WTC11 (cell line): ENCODE measurements at regions not wholly inside any gene's neighbourhood (a gene's known extent, or its start where the extent isn't known, plus 50 kb on each side); places are given as distances from the start of the nearest gene placed in this dataset.

Source experiments
- ATAC-seq: fragments of 200-7000 bp; cut with Tn5 transposase; 2 replicates; pipeline ENCODE4 v1.10.0; 2021; ENCODE audit warnings: mild to moderate bottlenecking, moderate library complexity
- CTCF ChIA-PET: fragments of 300-600 bp; sonication (Branson Sonifier 250); formaldehyde crosslinking; loops from one replicate; lab custom pipeline; 2021; ENCODE audit warnings: antibody characterized with exemption; lab: Charles Lee
- POLR2A ChIA-PET: fragments of 350-600 bp; sonication (Branson Sonifier 250); formaldehyde crosslinking; loops from one replicate; lab custom pipeline; 2021; ENCODE audit warnings: antibody characterized with exemption; lab: Charles Lee
- DNase-seq: peaks from one replicate; pipeline ENCODE4 v3.0.0; 2021; ENCODE audit warnings: low spot score
- H3K27ac Mint-ChIP-seq: 2 replicates; pipeline ENCODE4 v1.8.0; 2021; ENCODE audit warnings: mixed read lengths
- H3K27me3 Mint-ChIP-seq: 2 replicates; pipeline ENCODE4 v1.8.0; 2021; ENCODE audit warnings: low read depth, mild to moderate bottlenecking, moderate library complexity, mixed read lengths
- H3K36me3 Mint-ChIP-seq: 2 replicates; pipeline ENCODE4 v1.8.0; 2021; ENCODE audit warnings: mixed read lengths
- H3K4me1 Mint-ChIP-seq: 2 replicates; pipeline ENCODE4 v1.8.0; 2022; ENCODE audit warnings: mixed read lengths
- H3K4me3 Mint-ChIP-seq: 2 replicates; pipeline ENCODE4 v1.8.0; 2021; ENCODE audit warnings: mild to moderate bottlenecking, moderate library complexity, mixed read lengths
- H3K9me3 Mint-ChIP-seq: 2 replicates; pipeline ENCODE4 v1.8.0; 2021; ENCODE audit warnings: mixed read lengths
- ARID4B ChIP-seq: sonication (generic); formaldehyde crosslinking; IDR thresholded peaks from 2 replicates; pipeline ENCODE4 v1.8.0; 2023; ENCODE audit warnings: missing genetic modification reagents, mild to moderate bottlenecking, borderline replicate concordance
- ATF3 ChIP-seq: sonication (generic); formaldehyde crosslinking; conservative IDR thresholded peaks from 2 replicates; pipeline ENCODE4 v1.8.1; 2022; ENCODE audit warnings: mild to moderate bottlenecking, missing genetic modification reagents
- CBFB ChIP-seq: sonication (generic); formaldehyde crosslinking; IDR thresholded peaks from 2 replicates; pipeline ENCODE4 v1.8.1; 2022; ENCODE audit warnings: mild to moderate bottlenecking, low read depth, missing genetic modification reagents
- CREB1 ChIP-seq: sonication (generic); formaldehyde crosslinking; IDR thresholded peaks from 2 replicates; pipeline ENCODE4 v1.8.0; 2023; ENCODE audit warnings: mild to moderate bottlenecking, missing genetic modification reagents
- HMGXB4 ChIP-seq: sonication (generic); formaldehyde crosslinking; IDR thresholded peaks from 2 replicates; pipeline ENCODE4 v1.8.1; 2023; ENCODE audit warnings: mild to moderate bottlenecking, moderate library complexity, missing genetic modification reagents
- IRF1 ChIP-seq: sonication (generic); formaldehyde crosslinking; IDR thresholded peaks from 2 replicates; pipeline ENCODE4 v1.8.0; 2023; ENCODE audit warnings: missing genetic modification reagents
- MAX ChIP-seq: sonication (generic); formaldehyde crosslinking; IDR thresholded peaks from 2 replicates; pipeline ENCODE4 v1.8.0; 2022; ENCODE audit warnings: mild to moderate bottlenecking, missing genetic modification reagents
- MXD4 ChIP-seq: fragments of 250-450 bp; sonication (Bioruptor Pico); IDR thresholded peaks from 2 replicates; pipeline ENCODE4 v1.8.0; 2021; ENCODE audit warnings: mild to moderate bottlenecking, moderate library complexity, borderline replicate concordance
- NFE2L1 ChIP-seq: sonication (generic); formaldehyde crosslinking; IDR thresholded peaks from 2 replicates; pipeline ENCODE4 v1.8.1; 2023; ENCODE audit warnings: missing genetic modification reagents
- SOX15 ChIP-seq: fragments of 250-450 bp; sonication (Bioruptor Pico); IDR thresholded peaks from 2 replicates; pipeline ENCODE4 v1.9.0; 2021; ENCODE audit warnings: mild to moderate bottlenecking
- TEAD1 ChIP-seq: sonication (generic); formaldehyde crosslinking; IDR thresholded peaks from 2 replicates; pipeline ENCODE4 v1.8.0; 2022; ENCODE audit warnings: mild to moderate bottlenecking, missing genetic modification reagents
- USF2 ChIP-seq: sonication (generic); formaldehyde crosslinking; IDR thresholded peaks from 2 replicates; pipeline ENCODE4 v1.8.1; 2023; ENCODE audit warnings: mild to moderate bottlenecking, missing genetic modification reagents, moderate library complexity
- ZNF263 ChIP-seq: sonication (generic); formaldehyde crosslinking; IDR thresholded peaks from 2 replicates; pipeline ENCODE4 v1.8.1; 2022; ENCODE audit warnings: low read depth, mild to moderate bottlenecking, moderate library complexity, missing genetic modification reagents
- ZNF396 ChIP-seq: fragments of 250-450 bp; sonication (Bioruptor Pico); IDR thresholded peaks from 2 replicates; pipeline ENCODE4 v1.8.0; 2021; ENCODE audit warnings: mild to moderate bottlenecking, moderate library complexity, borderline replicate concordance
- ZNF425 ChIP-seq: fragments of 250-450 bp; sonication (Bioruptor Pico); conservative IDR thresholded peaks from 2 replicates; pipeline ENCODE4 v1.9.0; 2021; ENCODE audit warnings: mild to moderate bottlenecking
- ZNF512 ChIP-seq: sonication (generic); formaldehyde crosslinking; IDR thresholded peaks from 2 replicates; pipeline ENCODE4 v1.8.1; 2022; ENCODE audit warnings: missing genetic modification reagents, borderline replicate concordance

- no peak for ATAC-seq
- Mint-ChIP-seq H3K4me1 (peaks cover 5% of the 10 kb centered on the region; the same call in 1 of the 2 replicates), H3K36me3 (peaks cover 19% of the 10 kb centered on the region), H3K27ac (no peak overlapping the region), H3K27me3 (no peaks in the 10 kb centered on the region), H3K9me3 (no peaks in the 10 kb centered on the region), H3K4me3 (no peak overlapping the region)
- TF ChIP-seq ZNF263 (no peak), USF2 (no peak), IRF1 (CRISPR knock-in tag) (no peak), ZNF425 (no peak), ARID4B (CRISPR knock-in tag) (no peak), NFE2L1 (CRISPR knock-in tag) (no peak), ZNF512 (no peak), SOX15 (CRISPR knock-in tag) (no peak), ATF3 (CRISPR knock-in tag) (no peak), MAX (CRISPR knock-in tag) (no peak), CBFB (CRISPR knock-in tag) (no peak), CREB1 (no peak), TEAD1 (CRISPR knock-in tag) (no peak), ZNF396 (CRISPR knock-in tag) (no peak), HMGXB4 (CRISPR knock-in tag) (no peak), MXD4 (no peak)
- ChIA-PET CTCF (interaction anchor here (1.4 kb wide), 1 partner anchor 218 kb away, joined by 6 read pairs; no protein-coding TSS in a partner anchor), POLR2A (no interaction called here)
- DNase-seq = no peak
Observed at GRCh38 chr7:86930554-86931307, 128.7 kb downstream of the ELAPOR2 start.
